SU-DHL-6 (cell line): ENCODE measurements at regions not wholly inside any gene's neighbourhood (a gene's known extent, or its start where the extent isn't known, plus 50 kb on each side); places are given as distances from the start of the nearest gene placed in this dataset.

Source experiments
- H2AFZ ChIP-seq: fragments of 200-600 bp; sonication (generic); 2 replicates; pipeline ENCODE4 v1.6.1; 2014; ENCODE audit warnings: low read depth, mild to moderate bottlenecking, moderate library complexity, mixed read lengths, antibody characterized with exemption, low read length; ENCODE audit not compliant: severe bottlenecking
- H3F3A ChIP-seq: fragments of 200-600 bp; shearing (Covaris generic); 2 replicates; pipeline ENCODE4 v1.6.0; 2016; ENCODE audit warnings: antibody characterized with exemption, mild to moderate bottlenecking; ENCODE audit not compliant: insufficient read depth
- H3K27ac ChIP-seq: fragments of 200-600 bp; sonication (generic); 2 replicates; pipeline ENCODE4 v1.5.1; 2016; ENCODE audit warnings: low read depth, mild to moderate bottlenecking, low read length, moderate library complexity, mixed read lengths
- H3K27me3 ChIP-seq: fragments of 200-600 bp; sonication (generic), shearing (Covaris generic); 2 replicates; pipeline ENCODE4 v1.6.0; 2014; ENCODE audit warnings: mild to moderate bottlenecking, low read length
- H3K36me3 ChIP-seq: fragments of 200-600 bp; sonication (generic); 2 replicates; pipeline ENCODE4 v1.6.1; 2014; ENCODE audit warnings: mild to moderate bottlenecking, low read length, mixed read lengths
- H3K4me2 ChIP-seq: fragments of 300-600, 200-600 bp; shearing (Covaris generic), sonication (generic); 2 replicates; pipeline ENCODE4 v1.6.0; 2014; ENCODE audit warnings: low read length, low read depth, mild to moderate bottlenecking; ENCODE audit not compliant: poor library complexity, severe bottlenecking
- H3K4me3 ChIP-seq: fragments of 200-600 bp; sonication (generic); 2 replicates; pipeline ENCODE4 v1.5.1; 2014; ENCODE audit warnings: antibody characterized with exemption, low read length, mild to moderate bottlenecking, mixed read lengths; ENCODE audit not compliant: insufficient read depth, poor library complexity, severe bottlenecking
- H3K79me2 ChIP-seq: fragments of 200-600 bp; sonication (generic); 2 replicates; pipeline ENCODE4 v1.6.1; 2014; ENCODE audit warnings: mild to moderate bottlenecking, low read length, moderate library complexity; ENCODE audit not compliant: insufficient read depth
- H3K9ac ChIP-seq: fragments of 200-600 bp; sonication (generic); 2 replicates; pipeline ENCODE4 v1.7.0; 2014; ENCODE audit warnings: mild to moderate bottlenecking, low read length
- H3K9me2 ChIP-seq: fragments of 200-600 bp; sonication (generic); replicated peaks from 2 replicates; pipeline ENCODE4 v1.6.1; 2014; ENCODE audit warnings: low read length; ENCODE audit not compliant: insufficient read depth
- H3K9me3 ChIP-seq: fragments of 200-600 bp; sonication (generic); 2 replicates; pipeline ENCODE4 v1.6.1; 2014; ENCODE audit warnings: low read length, mixed read lengths; ENCODE audit not compliant: insufficient read depth
- H4K20me1 ChIP-seq: fragments of 200-600 bp; sonication (generic); 2 replicates; pipeline ENCODE4 v1.6.1; 2014; ENCODE audit warnings: low read depth, mild to moderate bottlenecking, antibody characterized with exemption, low read length, moderate library complexity, mixed read lengths
- CTCF ChIP-seq: fragments of 200-600 bp; sonication (generic); IDR thresholded peaks from one replicate; pipeline ENCODE4 v1.5.1; 2017; ENCODE audit warnings: antibody characterized with exemption, mild to moderate bottlenecking, low read length, moderate library complexity; ENCODE audit not compliant: insufficient read depth, poor library complexity, severe bottlenecking
- EZH2phosphoT487 ChIP-seq: fragments of 200-600 bp; sonication (generic), shearing (Covaris generic); conservative IDR thresholded peaks from 2 replicates; pipeline ENCODE4 v1.6.1; 2018; ENCODE audit warnings: mild to moderate bottlenecking, antibody characterized with exemption, low read length, moderate library complexity, mixed read lengths

- Histone ChIP-seq H3K4me2 (no peak overlapping the region), H3K9ac (no peak overlapping the region), H3K9me3 (no peaks in the 10 kb centered on the region), H3K27me3 (no peaks in the 10 kb centered on the region), H3K27ac (no peak overlapping the region), H3K9me2 (no peaks in the 10 kb centered on the region), H3K79me2 (no peaks in the 10 kb centered on the region), H2AFZ (no peak overlapping the region), H3K36me3 (no peaks in the 10 kb centered on the region), H3K4me3 (no peak overlapping the region), H3F3A (no peaks in the 10 kb centered on the region), H4K20me1 (no peaks in the 10 kb centered on the region)
- no peak for TF ChIP-seq CTCF
- no peak for TF ChIP-seq EZH2phosphoT487
Observed at GRCh38 chr5:56580864-56581263, 234.5 kb upstream of the MAP3K1 start.

- H3F3A ChIP-seq: no peaks in the 10 kb centered on the region
- no peak overlapping the region for H3K4me2 ChIP-seq
- H3K79me2 ChIP-seq: no peaks in the 10 kb centered on the region
- no peaks in the 10 kb centered on the region for H3K9me2 ChIP-seq
- no peaks in the 10 kb centered on the region for H3K36me3 ChIP-seq
- no peak overlapping the region for H2AFZ ChIP-seq
- no peak overlapping the region for H3K4me3 ChIP-seq
- no peaks in the 10 kb centered on the region for H4K20me1 ChIP-seq
- no peaks in the 10 kb centered on the region for H3K9me3 ChIP-seq
- TF ChIP-seq CTCF: no peak
- TF ChIP-seq EZH2phosphoT487: no peak
- no peaks in the 10 kb centered on the region for H3K27me3 ChIP-seq
- H3K9ac ChIP-seq: no peak overlapping the region
- H3K27ac ChIP-seq: no peak overlapping the region
Observed at GRCh38 chr5:56575821-56576220, 239.5 kb upstream of the MAP3K1 start.

GRCh38 chr5:56574778-56575177 lies 240.6 kb upstream of the MAP3K1 start:
- Histone ChIP-seq H3K9me3 (no peaks in the 10 kb centered on the region), H3K36me3 (no peaks in the 10 kb centered on the region)

More at GRCh38 chr5:56574778-56575177, 240.6 kb upstream of the MAP3K1 start:
- no peak overlapping the region for H3K4me2 ChIP-seq
- H3K9ac ChIP-seq: no peak overlapping the region
- H3K27ac ChIP-seq: no peak overlapping the region
- no peak overlapping the region for H2AFZ ChIP-seq
- no peaks in the 10 kb centered on the region for H3F3A ChIP-seq
- no peaks in the 10 kb centered on the region for H3K9me2 ChIP-seq
- H3K27me3 ChIP-seq: no peaks in the 10 kb centered on the region
- no peaks in the 10 kb centered on the region for H4K20me1 ChIP-seq
- H3K79me2 ChIP-seq: no peaks in the 10 kb centered on the region
- TF ChIP-seq CTCF (no peak), EZH2phosphoT487 (no peak)
- H3K4me3 ChIP-seq: no peak overlapping the region
